ENCODE measurements at regions not wholly inside any gene's neighbourhood (a gene's known extent, or its start where the extent isn't known, plus 50 kb on each side); places are given as distances from the start of the nearest gene placed in this dataset.

DNA sequence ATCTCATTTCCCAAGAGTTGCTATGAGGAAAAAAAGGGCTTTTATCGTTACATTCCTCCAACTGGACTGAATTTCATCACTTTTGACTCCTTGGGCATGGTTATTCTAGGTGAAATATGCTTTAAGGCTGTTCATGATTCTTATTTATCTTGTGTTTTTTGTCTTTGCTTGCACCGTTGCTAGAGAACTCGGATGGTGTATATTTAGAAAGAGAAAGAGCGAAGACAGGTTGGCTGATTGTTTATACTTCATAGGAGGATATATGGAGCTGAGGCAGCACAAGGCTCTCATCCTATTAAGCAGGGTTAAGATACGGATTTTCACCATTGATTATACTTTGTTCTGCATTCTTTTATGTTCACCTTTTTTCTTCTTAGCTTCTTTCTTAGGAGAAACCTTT is 94.9 kb upstream of the GEMIN8 start:
- DNase-seq, result peak; percentile 14

GRCh38 chrX:14095702-14096101 is 66.0 kb upstream of the GEMIN8 start:
- no peak for DNase-seq

- DNase-seq, result no peak
These were observed 64.5 kb upstream of the GEMIN8 start for GRCh38 chrX:14094191-14094590.

GRCh38 chrX:14084466-14084865 is 54.8 kb upstream of the GEMIN8 start:
- DNase-seq, result no peak

- no peak for DNase-seq
These were observed 54.1 kb upstream of the GEMIN8 start for GRCh38 chrX:14083783-14084182.

GRCh38 chrX:14079891-14080430 is 50.3 kb upstream of the GEMIN8 start:
- DNase-seq, result no peak

Measured in NCI-H82 (cell line).